ENCODE measurements at regions not wholly inside any gene's neighbourhood (a gene's known extent, or its start where the extent isn't known, plus 50 kb on each side); places are given as distances from the start of the nearest gene placed in this dataset.
"Not testable (repeated sequence)": the region's sequence is repeated elsewhere in the genome, so short reads cannot be mapped to it uniquely, and the experiment has no call there.

GRCh38 chr13:107808389-107808788 is 406.9 kb downstream of the LIG4 start:
- no peak for DNase-seq

- DNase-seq, result no peak
These were observed 407.8 kb downstream of the LIG4 start for GRCh38 chr13:107807306-107808073.

GRCh38 chr13:107806726-107807125 is 408.6 kb downstream of the LIG4 start:
- DNase-seq, result no peak

GRCh38 chr13:107803822-107804495 is 411.4 kb downstream of the LIG4 start:
- DNase-seq, result no peak

DNA sequence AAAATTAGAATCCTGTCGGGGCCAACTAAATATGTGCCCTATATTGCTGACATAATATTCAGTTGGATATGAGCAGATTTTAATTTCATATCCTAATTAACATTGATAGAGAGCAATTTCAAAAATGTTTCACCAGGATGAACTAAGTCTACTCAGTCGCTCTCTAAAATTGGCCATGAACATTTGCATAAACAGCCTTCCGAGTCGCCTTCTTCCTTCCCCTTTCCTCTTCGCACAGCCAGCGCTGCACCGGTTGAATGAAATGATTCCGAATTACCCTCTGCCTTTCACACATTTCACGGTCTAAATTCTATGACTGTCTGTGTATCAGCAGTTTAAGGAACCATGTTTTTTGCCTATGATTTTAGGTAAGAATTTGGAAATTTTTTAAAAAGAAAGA is 413.7 kb downstream of the LIG4 start:
- DNase-seq, result no peak

DNA sequence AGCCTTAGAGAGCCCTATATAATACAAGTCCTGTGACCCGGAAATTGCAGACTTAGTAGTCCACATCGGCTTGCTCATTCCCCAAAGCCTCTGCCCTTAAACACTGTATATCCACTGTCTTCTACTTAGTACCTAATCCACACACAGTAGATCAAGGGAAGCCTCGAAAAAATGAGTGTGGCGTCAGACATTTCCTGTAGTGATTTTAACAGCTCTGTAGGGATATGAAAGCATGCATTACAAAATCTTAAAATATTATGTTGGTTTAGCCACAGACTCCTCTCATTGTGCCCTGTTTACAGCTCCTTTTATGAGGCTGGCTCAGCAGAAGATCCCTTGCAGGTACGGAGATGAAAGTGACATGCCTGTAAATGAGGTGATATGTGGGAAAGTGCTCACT is 416.3 kb downstream of the LIG4 start:
- DNase-seq, result no peak

DNA sequence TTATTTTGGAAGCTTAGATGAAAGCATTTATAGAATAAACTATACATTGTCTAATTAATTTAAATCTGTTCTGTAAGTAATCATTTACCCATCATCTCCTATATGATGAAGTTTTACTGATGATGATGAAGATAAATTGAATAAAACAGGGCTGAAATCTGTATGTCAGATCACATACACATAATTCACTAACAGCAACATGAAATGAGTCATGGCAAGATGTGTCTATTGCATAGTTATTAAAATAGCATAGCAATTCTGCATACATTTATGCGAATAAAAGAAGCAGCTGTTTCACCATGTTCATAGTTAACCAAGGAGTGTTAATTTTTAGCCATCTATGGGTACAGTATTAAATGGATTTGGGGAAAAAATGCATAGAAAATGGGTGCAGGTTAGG is 424.9 kb downstream of the LIG4 start:
- no peak for DNase-seq

GRCh38 chr13:107788464-107789165 is 426.7 kb downstream of the LIG4 start:
- no peak for DNase-seq

DNA sequence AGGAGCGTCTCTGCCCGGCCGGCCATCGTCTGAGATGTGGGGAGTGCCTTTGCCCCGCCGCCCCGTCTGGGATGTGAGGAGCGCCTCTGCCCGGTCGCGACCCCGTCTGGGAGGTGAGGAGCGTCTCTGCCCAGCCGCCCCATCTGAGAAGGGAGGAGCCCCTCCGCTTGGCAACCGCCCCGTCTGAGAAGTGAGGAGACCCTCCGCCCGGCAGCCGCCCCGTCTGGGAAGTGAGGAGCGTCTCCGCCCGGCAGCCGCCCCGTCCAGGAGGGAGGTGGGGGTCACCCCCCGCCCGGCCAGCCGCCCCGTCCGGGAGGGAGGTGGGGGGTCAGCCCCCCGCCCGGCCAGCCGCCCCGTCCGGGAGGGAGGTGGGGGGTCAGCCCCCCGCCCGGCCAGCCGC is 432.7 kb downstream of the LIG4 start:
- not testable (repeated sequence) for DNase-seq

- DNase-seq, result no peak
These were observed 437.2 kb downstream of the LIG4 start for GRCh38 chr13:107778094-107778493.

GRCh38 chr13:107770541-107770940 is 444.8 kb downstream of the LIG4 start:
- no peak for DNase-seq

DNA sequence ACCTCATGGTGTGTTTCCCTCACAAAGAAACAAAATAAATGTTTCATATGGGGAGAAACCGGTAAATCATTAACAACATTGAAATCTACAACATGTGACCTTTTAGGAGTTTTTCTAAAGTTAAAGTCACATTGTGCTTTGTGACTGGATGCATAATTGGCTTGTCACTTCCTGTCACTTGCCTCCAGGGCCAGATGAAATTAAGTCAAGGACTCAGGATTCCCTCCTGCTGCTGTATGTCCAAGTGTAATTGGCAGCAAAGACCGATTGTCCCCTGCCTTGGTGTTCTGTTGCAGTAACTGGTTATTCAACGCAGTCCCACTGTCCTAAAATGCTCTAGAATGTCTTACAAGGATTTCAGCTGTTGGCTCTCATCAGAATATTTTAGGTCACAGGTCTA is 448.2 kb downstream of the LIG4 start:
- no peak for DNase-seq

- no peak for DNase-seq
These were observed 449.5 kb downstream of the LIG4 start for GRCh38 chr13:107765724-107766401.

GRCh38 chr13:107764046-107764445 is 451.3 kb downstream of the LIG4 start:
- DNase-seq, result no peak

- DNase-seq, result no peak
These were observed 461.6 kb downstream of the LIG4 start for GRCh38 chr13:107753748-107754147.

DNA sequence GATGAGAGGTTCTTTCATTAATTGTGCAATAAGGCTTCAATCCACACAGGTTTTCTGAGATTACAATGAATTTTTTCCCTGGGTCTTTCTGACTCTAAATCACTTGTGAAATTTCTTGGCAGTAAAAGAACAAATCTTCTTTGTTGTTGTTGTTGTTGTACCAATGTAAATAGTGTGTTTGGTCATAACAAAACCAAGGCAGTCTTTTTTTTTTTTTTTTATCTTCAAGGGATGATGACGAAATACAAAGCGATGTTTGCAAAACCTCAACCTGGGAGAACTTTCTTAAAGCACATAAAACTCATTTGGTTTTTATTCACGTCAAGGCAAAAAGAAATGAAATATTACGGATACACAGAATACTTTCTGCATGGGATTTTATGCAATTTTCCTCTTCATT is 462.0 kb downstream of the LIG4 start:
- no peak for DNase-seq

DNA sequence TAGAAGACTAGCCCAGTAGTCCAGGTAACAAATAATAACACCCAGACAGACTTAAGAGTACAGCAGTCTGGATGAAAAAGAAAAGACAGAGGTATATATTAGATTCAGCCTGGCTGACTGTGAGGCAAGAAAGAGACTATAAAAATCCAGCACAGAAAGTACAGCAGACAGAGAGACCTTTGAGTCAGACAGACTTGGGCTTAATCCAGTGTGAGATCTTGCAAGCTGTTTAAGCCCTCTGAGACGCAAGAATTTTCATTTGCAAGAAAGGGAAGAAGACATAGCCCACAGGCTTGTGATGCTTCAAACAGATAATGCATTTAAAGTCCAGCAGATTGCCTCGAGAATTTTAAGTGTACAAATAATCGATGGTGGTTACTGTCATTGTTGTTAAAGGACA is 471.4 kb downstream of the LIG4 start:
- no peak for DNase-seq

GRCh38 chr13:107743526-107743925 is 471.8 kb downstream of the LIG4 start:
- no peak for DNase-seq

DNA sequence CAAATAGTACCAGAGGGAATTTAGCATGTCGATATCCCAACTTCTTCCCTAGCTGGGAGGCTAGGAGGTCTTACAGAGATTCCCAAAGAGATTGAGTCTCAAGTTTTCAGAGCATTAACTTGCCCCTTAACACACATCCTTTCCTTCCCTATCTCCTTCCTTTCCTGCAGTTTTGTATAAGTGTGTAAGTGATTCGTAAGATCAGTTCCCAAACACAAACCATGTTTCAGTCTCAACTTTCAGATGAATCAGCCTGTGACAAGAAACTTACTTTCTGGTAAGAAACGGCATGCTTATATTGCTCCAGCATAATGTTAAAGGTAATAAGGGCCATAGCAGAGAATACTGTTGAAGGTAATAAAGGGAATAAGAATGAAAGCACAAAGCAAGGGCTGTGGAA is 472.2 kb downstream of the LIG4 start:
- DNase-seq, result no peak

- no peak for DNase-seq
These were observed 472.8 kb downstream of the LIG4 start for GRCh38 chr13:107742544-107742943.

DNA sequence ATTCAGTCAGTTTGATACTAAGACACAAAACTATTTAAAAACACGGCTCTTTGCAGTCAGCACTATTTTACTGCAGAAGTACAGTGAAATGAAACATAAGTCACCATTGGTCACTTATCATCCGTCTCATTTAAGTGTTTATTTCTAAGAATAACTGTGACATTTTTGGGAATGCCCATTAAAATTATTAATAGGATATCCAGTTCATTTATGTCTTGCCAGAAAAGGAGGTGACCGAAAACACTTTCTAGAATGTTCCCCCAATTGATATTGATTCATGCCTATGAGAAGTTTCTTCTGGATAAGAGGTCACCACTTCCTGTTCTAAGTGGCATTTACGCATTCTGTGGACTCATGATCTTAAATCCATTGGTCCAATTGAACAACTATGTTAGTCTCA is 477.3 kb downstream of the LIG4 start:
- no peak for DNase-seq

DNA sequence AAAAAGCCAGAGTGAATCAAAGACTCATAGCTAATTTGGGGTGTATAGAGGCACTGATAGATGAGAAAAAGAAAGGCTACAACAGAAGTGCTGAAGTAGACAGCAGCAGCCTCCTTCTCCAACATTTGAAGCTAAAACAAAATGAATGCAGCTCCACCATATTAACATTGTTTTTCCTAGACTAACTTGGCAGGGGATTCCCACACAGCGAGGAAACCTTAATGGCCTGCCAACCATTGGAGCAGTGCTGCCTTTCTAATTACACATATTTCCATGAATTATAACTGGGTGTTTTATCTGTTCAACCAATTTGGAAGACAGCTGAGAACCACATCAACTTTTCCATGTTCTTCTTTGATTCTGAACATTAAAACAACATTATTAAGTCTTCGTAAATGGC is 478.6 kb downstream of the LIG4 start:
- DNase-seq, result no peak

- no peak for DNase-seq
These were observed 479.2 kb downstream of the LIG4 start for GRCh38 chr13:107736170-107736569.

All from stimulated activated CD4-positive, alpha-beta T cell treated with anti-CD3 and anti-CD28 coated beads, Interleukin-2, amount 100 ng/mL, for 24 hours (primary cell).